ENCODE measurements at regions not wholly inside any gene's neighbourhood (a gene's known extent, or its start where the extent isn't known, plus 50 kb on each side); places are given as distances from the start of the nearest gene placed in this dataset.

DNA sequence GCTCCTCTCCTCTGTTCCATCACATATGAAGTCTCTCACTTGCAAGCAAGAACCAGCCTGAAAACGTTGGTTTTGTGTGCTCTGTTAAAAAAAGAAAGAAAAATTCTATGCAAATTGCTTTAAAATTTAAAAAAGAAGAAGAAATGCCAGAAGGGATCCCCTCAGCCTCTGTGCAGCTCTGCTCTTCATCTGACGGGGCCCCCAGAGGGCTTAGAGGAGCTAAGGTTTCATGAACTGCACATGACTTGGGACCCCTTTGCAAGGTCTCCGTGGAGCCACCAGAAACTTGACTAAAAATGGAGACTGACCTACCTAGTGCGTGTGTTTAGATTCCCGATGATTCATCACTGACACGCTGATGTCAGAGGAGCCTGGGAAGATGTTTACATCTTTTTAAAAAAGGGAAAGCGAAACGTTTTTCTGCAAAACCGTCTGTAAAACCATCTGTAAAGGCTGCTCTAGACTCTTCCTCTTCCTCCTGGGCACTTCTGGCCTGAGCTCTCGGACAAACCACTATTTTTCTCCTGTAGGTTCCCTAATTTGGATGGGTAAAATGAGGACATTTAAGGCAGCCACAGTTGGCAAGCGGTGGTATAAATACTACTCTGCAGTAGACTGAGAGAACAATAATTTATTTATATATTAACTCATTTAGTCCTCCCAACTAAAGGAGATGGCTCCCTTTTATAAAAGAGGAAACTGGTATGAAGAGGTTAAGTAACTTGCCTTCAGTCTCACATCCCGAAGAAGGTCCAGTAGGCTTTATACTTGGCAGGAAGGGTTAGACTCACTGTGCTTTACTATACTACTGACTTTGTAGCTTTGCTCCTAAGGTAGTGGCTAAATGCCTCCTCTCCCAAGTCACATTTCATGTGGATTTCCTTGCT lies 67.2 kb upstream of the POLG start:
- peaks cover 26% of the 10 kb centered on the region for H3K4me1 ChIP-seq
- WGBS, result 13% methylated on average over 12 of the region's 12 CpGs
- no peak for TF ChIP-seq EP300 (IDR thresholded peaks at IDR 0.05)
- TF ChIP-seq, protein P1, sequence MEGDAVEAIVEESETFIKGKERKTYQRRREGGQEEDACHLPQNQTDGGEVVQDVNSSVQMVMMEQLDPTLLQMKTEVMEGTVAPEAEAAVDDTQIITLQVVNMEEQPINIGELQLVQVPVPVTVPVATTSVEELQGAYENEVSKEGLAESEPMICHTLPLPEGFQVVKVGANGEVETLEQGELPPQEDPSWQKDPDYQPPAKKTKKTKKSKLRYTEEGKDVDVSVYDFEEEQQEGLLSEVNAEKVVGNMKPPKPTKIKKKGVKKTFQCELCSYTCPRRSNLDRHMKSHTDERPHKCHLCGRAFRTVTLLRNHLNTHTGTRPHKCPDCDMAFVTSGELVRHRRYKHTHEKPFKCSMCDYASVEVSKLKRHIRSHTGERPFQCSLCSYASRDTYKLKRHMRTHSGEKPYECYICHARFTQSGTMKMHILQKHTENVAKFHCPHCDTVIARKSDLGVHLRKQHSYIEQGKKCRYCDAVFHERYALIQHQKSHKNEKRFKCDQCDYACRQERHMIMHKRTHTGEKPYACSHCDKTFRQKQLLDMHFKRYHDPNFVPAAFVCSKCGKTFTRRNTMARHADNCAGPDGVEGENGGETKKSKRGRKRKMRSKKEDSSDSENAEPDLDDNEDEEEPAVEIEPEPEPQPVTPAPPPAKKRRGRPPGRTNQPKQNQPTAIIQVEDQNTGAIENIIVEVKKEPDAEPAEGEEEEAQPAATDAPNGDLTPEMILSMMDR (IDR thresholded peaks at IDR 0.05), result no peak
- no peak for TF ChIP-seq POLR2AphosphoS5 (IDR thresholded peaks at IDR 0.05)
- no peak for TF ChIP-seq POLR2A (IDR thresholded peaks at IDR 0.05)
- H3K4me3 ChIP-seq, result no peak overlapping the region
- no peak overlapping the region for H3K27ac ChIP-seq
- H3K36me3 ChIP-seq, result no peaks in the 10 kb centered on the region
- no peak for DNase-seq (ENCODE audit: low spot score in 2 of 2)
- peaks cover 100% of the 10 kb centered on the region for H3K27me3 ChIP-seq
- no peaks in the 10 kb centered on the region for H3K9me3 ChIP-seq

DNA sequence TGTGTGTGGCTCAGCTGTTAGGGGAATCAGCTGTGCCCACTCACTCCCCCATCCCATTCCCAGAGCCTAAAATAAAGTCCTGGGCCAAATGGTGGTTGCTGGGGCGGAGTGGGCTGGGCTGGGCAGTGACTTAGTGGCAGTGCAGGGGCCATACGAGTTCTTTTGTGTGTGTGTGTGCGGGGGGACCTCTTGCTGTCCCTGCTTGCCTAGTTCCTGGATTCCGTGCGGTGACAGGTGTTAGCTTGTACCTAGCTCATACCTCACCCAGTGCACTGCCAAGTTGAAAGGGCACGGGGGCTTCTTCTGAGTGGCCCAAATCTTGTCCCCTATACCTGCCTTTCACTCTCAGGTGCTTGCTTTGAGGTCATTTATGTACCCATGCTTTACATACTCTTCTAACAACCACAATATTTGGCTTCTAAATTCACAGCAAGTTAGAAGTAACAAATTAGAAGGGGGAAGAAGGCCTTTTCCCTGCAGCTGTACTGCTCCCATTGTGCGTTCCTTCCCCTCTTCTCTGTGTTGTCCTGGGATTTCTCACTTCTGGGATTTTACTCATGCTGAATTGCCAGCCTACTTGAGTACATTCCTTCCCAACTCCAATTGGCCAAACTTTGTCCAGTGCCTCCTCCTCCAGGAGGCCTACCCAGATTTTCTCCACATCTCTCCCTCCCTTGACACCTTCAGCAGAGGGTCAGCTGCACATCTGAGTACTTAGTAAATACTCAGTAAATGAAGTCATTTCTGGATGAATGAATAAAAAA lies 66.3 kb upstream of the POLG start:
- peaks cover 17% of the 10 kb centered on the region for H3K4me1 ChIP-seq
- no peak for TF ChIP-seq EP300 (IDR thresholded peaks at IDR 0.05)
- no peak for TF ChIP-seq POLR2A (IDR thresholded peaks at IDR 0.05)
- no peak for TF ChIP-seq POLR2AphosphoS5 (IDR thresholded peaks at IDR 0.05)
- TF ChIP-seq, protein P1 (IDR thresholded peaks at IDR 0.05), result no peak
- H3K4me3 ChIP-seq, result no peak overlapping the region
- no peak for DNase-seq (ENCODE audit: low spot score in 2 of 2)
- no peaks in the 10 kb centered on the region for H3K36me3 ChIP-seq
- H3K27ac ChIP-seq, result no peak overlapping the region
- 51% methylated on average over 7 of the region's 7 CpGs for WGBS
- H3K9me3 ChIP-seq, result no peaks in the 10 kb centered on the region
- peaks cover 98% of the 10 kb centered on the region for H3K27me3 ChIP-seq

DNA sequence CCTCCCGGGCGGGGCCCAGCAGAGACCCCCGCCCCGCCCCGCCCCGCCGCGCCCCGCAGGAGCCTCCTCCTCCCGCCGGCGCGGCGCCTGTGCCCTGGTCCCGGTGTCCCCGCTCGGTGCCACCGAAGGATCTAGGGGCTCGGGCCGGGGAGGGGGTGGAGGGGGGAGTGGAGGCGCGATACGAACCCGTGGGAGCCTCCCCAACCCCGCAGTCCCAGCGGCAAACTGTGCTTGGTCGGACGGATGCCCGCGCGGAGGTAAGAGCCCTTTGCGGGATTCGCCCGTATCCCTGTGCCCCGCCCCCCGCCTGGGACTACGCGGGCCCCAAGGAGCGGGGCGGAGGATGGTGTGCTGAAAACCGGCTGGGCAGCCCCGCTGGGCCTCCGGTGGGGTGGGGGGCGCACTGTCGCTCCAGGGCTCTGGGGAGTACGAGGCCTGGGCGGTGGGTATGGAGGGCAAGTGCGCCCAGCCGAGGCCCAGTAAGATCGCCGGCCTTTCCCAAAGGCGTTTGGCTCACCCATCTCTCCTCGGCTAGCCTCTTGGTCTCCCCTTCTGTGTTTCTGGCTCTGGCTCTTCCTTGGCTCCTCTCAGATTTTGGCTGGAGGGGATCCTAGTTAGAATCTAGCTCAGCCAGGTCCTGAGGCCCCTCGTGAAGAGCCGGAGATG lies 65.6 kb upstream of the POLG start:
- WGBS, result 4% methylated on average over 9 of the region's 55 CpGs
- Histone ChIP-seq H3K27me3 (peaks cover 98% of the 10 kb centered on the region), H3K4me1 (peaks cover 15% of the 10 kb centered on the region), H3K9me3 (no peaks in the 10 kb centered on the region), H3K36me3 (no peaks in the 10 kb centered on the region), H3K27ac (no peak overlapping the region), H3K4me3 (peak overlapping the region; percentile 40)
- TF ChIP-seq POLR2AphosphoS5 (IDR thresholded peaks at IDR 0.05) (no peak), POLR2A (IDR thresholded peaks at IDR 0.05) (no peak), EP300 (IDR thresholded peaks at IDR 0.05) (no peak)
- TF ChIP-seq, protein P1 (IDR thresholded peaks at IDR 0.05), result no peak
- no peak for DNase-seq (ENCODE audit: low spot score in 2 of 2)

DNA sequence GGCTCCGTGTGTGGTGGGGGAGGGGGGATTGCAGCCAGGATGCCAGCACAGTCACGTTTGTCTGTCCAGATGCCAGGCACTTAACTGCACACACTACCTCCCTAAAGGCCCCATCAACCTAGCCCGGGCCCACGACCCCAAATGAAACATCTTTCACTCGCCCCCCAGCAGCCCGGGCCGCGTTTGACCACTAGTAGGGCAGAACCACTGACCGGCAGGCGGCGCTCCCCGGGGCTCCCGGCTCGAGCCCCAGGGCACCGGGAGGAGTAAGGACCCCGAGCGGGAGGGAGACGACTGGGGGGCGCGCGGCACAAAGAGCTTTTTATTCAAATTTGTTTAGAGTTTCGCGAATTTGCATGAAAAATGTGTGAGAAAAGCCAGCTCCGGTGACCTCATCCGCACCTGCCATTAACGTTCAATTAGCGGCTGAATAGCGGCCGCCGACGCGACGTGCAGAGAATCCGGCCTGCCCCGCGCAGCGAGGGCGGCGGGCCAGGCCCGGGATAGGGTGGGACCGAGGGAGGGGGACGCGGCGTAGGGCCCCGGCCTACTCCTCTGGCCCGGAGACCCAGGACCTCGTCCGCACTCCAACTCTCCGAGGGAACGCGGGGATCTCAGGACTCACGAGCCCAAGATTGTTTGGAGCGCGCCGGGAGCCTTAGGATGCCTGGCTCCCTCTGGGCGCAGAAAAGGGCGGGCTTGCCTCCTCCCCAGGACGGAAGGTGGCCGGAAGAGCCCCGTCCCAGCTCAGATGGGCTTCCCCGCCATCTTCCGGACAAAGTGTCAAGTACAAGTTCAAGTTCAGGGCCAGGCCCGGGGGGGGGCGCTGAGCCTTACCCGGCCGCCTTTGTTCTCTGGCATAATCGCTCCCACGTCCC lies 64.9 kb upstream of the POLG start:
- Histone ChIP-seq H3K4me3 (peak overlapping the region; percentile 40), H3K27me3 (peaks cover 96% of the 10 kb centered on the region)
- 1% methylated on average over 33 of the region's 68 CpGs for WGBS

More for the DNA sequence above, 64.9 kb upstream of the POLG start:
- Histone ChIP-seq H3K36me3 (no peaks in the 10 kb centered on the region), H3K27ac (no peak overlapping the region), H3K4me1 (peaks cover 15% of the 10 kb centered on the region), H3K9me3 (no peaks in the 10 kb centered on the region)
- no peak for DNase-seq (ENCODE audit: low spot score in 2 of 2)
- TF ChIP-seq POLR2AphosphoS5 (IDR thresholded peaks at IDR 0.05), result no peak
- no peak for TF ChIP-seq POLR2A (IDR thresholded peaks at IDR 0.05)
- no peak for TF ChIP-seq EP300 (IDR thresholded peaks at IDR 0.05)
- TF ChIP-seq, protein P1 (IDR thresholded peaks at IDR 0.05), result no peak
